SK-N-MC (cell line): ENCODE measurements at regions not wholly inside any gene's neighbourhood (a gene's known extent, or its start where the extent isn't known, plus 50 kb on each side); places are given as distances from the start of the nearest gene placed in this dataset.

Experiments used
- EZH2 ChIP-seq: fragments of 200-600 bp; sonication (generic); IDR thresholded peaks from one replicate; pipeline ENCODE4 v1.6.1; 2017; ENCODE audit warnings: antibody characterized with exemption
- FOXP2 ChIP-seq: optimal IDR thresholded peaks from 2 replicates; pipeline ENCODE3; 2011; ENCODE audit warnings: mild to moderate bottlenecking, moderate library complexity; ENCODE audit not compliant: insufficient read depth; ENCODE audit errors: extremely low read length, control extremely low read depth
- POLR2AphosphoS5 ChIP-seq: IDR thresholded peaks from 2 replicates; pipeline ENCODE4 v1.6.1; 2012; ENCODE audit warnings: mild to moderate bottlenecking, low read depth, low read length, borderline replicate concordance

DNA sequence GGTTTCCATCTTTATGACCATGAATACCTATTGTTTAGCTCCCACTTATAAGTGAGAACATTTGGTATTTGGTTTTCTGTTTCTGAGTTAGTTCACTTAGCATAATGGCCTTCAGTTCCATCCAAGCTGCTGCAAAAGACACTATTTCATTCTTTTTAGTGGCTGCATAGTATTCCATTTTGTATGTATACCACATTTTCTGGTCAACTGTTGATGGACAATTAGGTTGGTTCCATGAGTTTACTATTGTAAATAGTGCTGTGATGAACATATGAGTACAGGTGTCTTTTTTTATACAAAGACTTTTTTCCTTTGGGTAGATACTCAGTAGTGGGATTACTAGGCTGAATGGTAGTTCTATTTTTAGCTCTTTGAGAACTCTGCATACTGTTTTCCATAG, 87.8 kb upstream of the GOT2 start:
- no peak for TF ChIP-seq POLR2AphosphoS5
- no peak for TF ChIP-seq EZH2
- TF ChIP-seq FOXP2 = no peak
